ENCODE measurements at regions not wholly inside any gene's neighbourhood (a gene's known extent, or its start where the extent isn't known, plus 50 kb on each side); places are given as distances from the start of the nearest gene placed in this dataset.

GRCh38 chr10:44860811-44861736 lies 50.1 kb upstream of the TMEM72 start:
- H3K4me3 ChIP-seq (ENCODE audit: low read depth, low read length) = no peak overlapping the region
- DNase-seq (ENCODE audit: low read depth) = no peak
- no peak for TF ChIP-seq CTCF (IDR thresholded peaks at IDR 0.05; ENCODE audit: insufficient read depth, low read depth, low read length, missing control alignments)
